Parathyroid adenoma (tissue), 2 donors: ENCODE measurements at regions not wholly inside any gene's neighbourhood (a gene's known extent, or its start where the extent isn't known, plus 50 kb on each side); places are given as distances from the start of the nearest gene placed in this dataset.

Source experiments
- H2AFZ ChIP-seq: fragments of 300-600 bp; sonication (generic); one replicate; pipeline ENCODE4 v1.7.0; 2017; ENCODE audit warnings: antibody characterized with exemption, mild to moderate bottlenecking
- H3K27ac ChIP-seq: fragments of 300-600 bp; sonication (generic); one replicate; pipeline ENCODE4 v1.7.0; 2017
- H3K27me3 ChIP-seq: fragments of 300-600 bp; sonication (generic); one replicate; pipeline ENCODE4 v1.7.0; 2017; ENCODE audit warnings: low read length; ENCODE audit not compliant: control insufficient read depth, insufficient read depth
- H3K36me3 ChIP-seq: fragments of 300-600 bp; sonication (generic); one replicate; pipeline ENCODE4 v1.7.0; 2017; ENCODE audit warnings: low read length; ENCODE audit not compliant: control insufficient read depth, insufficient read depth
- H3K4me1 ChIP-seq: fragments of 300-600 bp; sonication (generic); one replicate; pipeline ENCODE4 v1.7.0; 2017; ENCODE audit warnings: control low read depth
- H3K4me2 ChIP-seq: fragments of 300-600 bp; sonication (generic); one replicate; pipeline ENCODE4 v1.7.0; 2017; ENCODE audit warnings: low read length
- H3K4me3 ChIP-seq: fragments of 300-600 bp; sonication (generic); one replicate; pipeline ENCODE4 v1.7.0; 2017; ENCODE audit warnings: low read depth, low read length
- H3K79me2 ChIP-seq: fragments of 300-600 bp; sonication (generic); one replicate; pipeline ENCODE4 v1.7.0; 2017; ENCODE audit warnings: control low read depth
- H3K9ac ChIP-seq: fragments of 300-600 bp; sonication (generic); one replicate; pipeline ENCODE4 v1.7.0; 2017; ENCODE audit warnings: mild to moderate bottlenecking
- H3K9me3 ChIP-seq: fragments of 300-600 bp; sonication (generic); one replicate; pipeline ENCODE4 v1.7.0; 2017; ENCODE audit warnings: low read length; ENCODE audit not compliant: control insufficient read depth
- CTCF ChIP-seq: fragments of 300-600 bp; sonication (generic); IDR thresholded peaks from one replicate; pipeline ENCODE4 v1.7.0; 2017; ENCODE audit warnings: antibody characterized with exemption, mild to moderate bottlenecking
- donor health status: primary hyperparathyroidism.

GRCh38 chr6:45714006-45714730, 301.5 kb downstream of the CLIC5 start:
- Histone ChIP-seq H3K4me1 (no peaks in the 10 kb centered on the region), H3K4me2 (no peak overlapping the region), H3K27me3 (no peaks in the 10 kb centered on the region), H3K27ac (no peak overlapping the region), H3K9me3 (no peaks in the 10 kb centered on the region), H3K36me3 (no peaks in the 10 kb centered on the region), H3K4me3 (no peak overlapping the region), H3K9ac (no peak overlapping the region), H3K79me2 (no peaks in the 10 kb centered on the region), H2AFZ (no peak overlapping the region)
- TF ChIP-seq CTCF: no peak
